Neural cell (in vitro differentiated cells): ENCODE measurements at regions not wholly inside any gene's neighbourhood (a gene's known extent, or its start where the extent isn't known, plus 50 kb on each side); places are given as distances from the start of the nearest gene placed in this dataset.

Experiments
- CTCF ChIP-seq: fragments of 450-650 bp; IDR thresholded peaks from 2 replicates; pipeline ENCODE4 v1.5.1; 2014; ENCODE audit warnings: antibody characterized with exemption, mild to moderate bottlenecking, moderate library complexity; ENCODE audit not compliant: poor library complexity, severe bottlenecking
- EZH2 ChIP-seq: fragments of 200-600, 300-800 bp; shearing (Covaris generic), sonication (generic); IDR thresholded peaks from 2 replicates; pipeline ENCODE4 v1.6.1; 2014; ENCODE audit warnings: antibody characterized with exemption, low read length, borderline replicate concordance, mild to moderate bottlenecking; ENCODE audit not compliant: insufficient read depth, poor library complexity, severe bottlenecking
- MXI1 ChIP-seq: fragments of 450-650 bp; conservative IDR thresholded peaks from 2 replicates; pipeline ENCODE4 v1.6.1; 2014; ENCODE audit warnings: antibody characterized with exemption, mild to moderate bottlenecking; ENCODE audit not compliant: poor library complexity, severe bottlenecking
- POLR2AphosphoS5 ChIP-seq: IDR thresholded peaks from 2 replicates; pipeline ENCODE4 v1.6.1; 2012

- TF ChIP-seq MXI1: no peak
- no peak for TF ChIP-seq POLR2AphosphoS5
- no peak for TF ChIP-seq CTCF
- no peak for TF ChIP-seq EZH2
Observed at GRCh38 chr18:73668051-73668450, 479.6 kb downstream of the FBXO15 start.
